Prostate gland (tissue), 2 donors: ENCODE measurements at regions not wholly inside any gene's neighbourhood (a gene's known extent, or its start where the extent isn't known, plus 50 kb on each side); places are given as distances from the start of the nearest gene placed in this dataset.

ENCODE experiments used
- POLR2A ChIP-seq: fragments of 450-650 bp; IDR thresholded peaks from one replicate; pipeline ENCODE4 v1.6.1; 2016; ENCODE audit warnings: antibody characterized with exemption, mild to moderate bottlenecking
- POLR2AphosphoS5 ChIP-seq: sonication (generic); formaldehyde crosslinking; IDR thresholded peaks from one replicate; pipeline ENCODE4 v1.6.1; 2017; ENCODE audit warnings: antibody characterized with exemption
- TF ChIP-seq, protein P1 (sequence below), 4 experiments: fragments of 200-600 bp in 2 of 4; fragments of 450-650 bp in 2 of 4; sonication (generic) in 2 of 4; IDR thresholded peaks; 1 replicate in 3 of 4; 2 replicates in 1 of 4; pipeline ENCODE4 v1.5.1; 2016 to 2019; ENCODE audit warnings: antibody characterized with exemption in 4 of 4, mild to moderate bottlenecking in 2 of 4, moderate library complexity in 2 of 4

- TF ChIP-seq, protein P1, sequence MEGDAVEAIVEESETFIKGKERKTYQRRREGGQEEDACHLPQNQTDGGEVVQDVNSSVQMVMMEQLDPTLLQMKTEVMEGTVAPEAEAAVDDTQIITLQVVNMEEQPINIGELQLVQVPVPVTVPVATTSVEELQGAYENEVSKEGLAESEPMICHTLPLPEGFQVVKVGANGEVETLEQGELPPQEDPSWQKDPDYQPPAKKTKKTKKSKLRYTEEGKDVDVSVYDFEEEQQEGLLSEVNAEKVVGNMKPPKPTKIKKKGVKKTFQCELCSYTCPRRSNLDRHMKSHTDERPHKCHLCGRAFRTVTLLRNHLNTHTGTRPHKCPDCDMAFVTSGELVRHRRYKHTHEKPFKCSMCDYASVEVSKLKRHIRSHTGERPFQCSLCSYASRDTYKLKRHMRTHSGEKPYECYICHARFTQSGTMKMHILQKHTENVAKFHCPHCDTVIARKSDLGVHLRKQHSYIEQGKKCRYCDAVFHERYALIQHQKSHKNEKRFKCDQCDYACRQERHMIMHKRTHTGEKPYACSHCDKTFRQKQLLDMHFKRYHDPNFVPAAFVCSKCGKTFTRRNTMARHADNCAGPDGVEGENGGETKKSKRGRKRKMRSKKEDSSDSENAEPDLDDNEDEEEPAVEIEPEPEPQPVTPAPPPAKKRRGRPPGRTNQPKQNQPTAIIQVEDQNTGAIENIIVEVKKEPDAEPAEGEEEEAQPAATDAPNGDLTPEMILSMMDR (IDR thresholded peaks at IDR 0.05), result no peak
- TF ChIP-seq POLR2AphosphoS5 (no peak), POLR2A (no peak)
Observed at GRCh38 chr4:85152480-85152879, 186.0 kb upstream of the WDFY3 start.
